ENCODE measurements at regions not wholly inside any gene's neighbourhood (a gene's known extent, or its start where the extent isn't known, plus 50 kb on each side); places are given as distances from the start of the nearest gene placed in this dataset.

GRCh38 chr13:110799246-110800236 is 86.0 kb downstream of the ING1 start:
- no peak overlapping the region for H3K27ac Mint-ChIP-seq
- peaks cover 38% of the 10 kb centered on the region for H3K27me3 Mint-ChIP-seq (ENCODE audit: low read depth)
- peak overlapping the region; percentile 42 for H3K4me3 Mint-ChIP-seq
- peaks cover 6% of the 10 kb centered on the region for H3K4me1 Mint-ChIP-seq (ENCODE audit: low read depth)
- peaks cover 3% of the 10 kb centered on the region for H3K36me3 Mint-ChIP-seq (ENCODE audit: low read depth)
- H3K9me3 Mint-ChIP-seq = no peaks in the 10 kb centered on the region

GRCh38 chr13:110801044-110801443 is 87.5 kb downstream of the ING1 start:
- H3K4me1 Mint-ChIP-seq (ENCODE audit: low read depth) = peaks cover 6% of the 10 kb centered on the region

GRCh38 chr13:110802260-110802659 is 88.8 kb downstream of the ING1 start:
- H3K4me1 Mint-ChIP-seq (ENCODE audit: low read depth) = peaks cover 6% of the 10 kb centered on the region
- no peak overlapping the region for H3K27ac Mint-ChIP-seq
- H3K9me3 Mint-ChIP-seq = no peaks in the 10 kb centered on the region
- H3K4me3 Mint-ChIP-seq = no peak overlapping the region
- no peaks in the 10 kb centered on the region for H3K36me3 Mint-ChIP-seq (ENCODE audit: low read depth)
- H3K27me3 Mint-ChIP-seq (ENCODE audit: low read depth) = peaks cover 42% of the 10 kb centered on the region

More at GRCh38 chr13:110801044-110801443, 87.5 kb downstream of the ING1 start:
- Mint-ChIP-seq H3K4me3 (no peak overlapping the region), H3K27me3 (ENCODE audit: low read depth) (peaks cover 47% of the 10 kb centered on the region), H3K9me3 (no peaks in the 10 kb centered on the region), H3K36me3 (ENCODE audit: low read depth) (no peaks in the 10 kb centered on the region), H3K27ac (no peak overlapping the region)

GRCh38 chr13:110806636-110807035 is 93.1 kb downstream of the ING1 start:
- no peaks in the 10 kb centered on the region for H3K9me3 Mint-ChIP-seq
- H3K4me3 Mint-ChIP-seq = no peak overlapping the region
- peaks cover 47% of the 10 kb centered on the region for H3K27me3 Mint-ChIP-seq (ENCODE audit: low read depth)
- H3K27ac Mint-ChIP-seq = no peak overlapping the region
- H3K4me1 Mint-ChIP-seq (ENCODE audit: low read depth) = no peaks in the 10 kb centered on the region
- H3K36me3 Mint-ChIP-seq (ENCODE audit: low read depth) = no peaks in the 10 kb centered on the region

GRCh38 chr13:110807546-110807945 is 94.0 kb downstream of the ING1 start:
- no peaks in the 10 kb centered on the region for H3K36me3 Mint-ChIP-seq (ENCODE audit: low read depth)

GRCh38 chr13:110808138-110808537 is 94.6 kb downstream of the ING1 start:
- H3K36me3 Mint-ChIP-seq (ENCODE audit: low read depth) = no peaks in the 10 kb centered on the region
- H3K27ac Mint-ChIP-seq = no peak overlapping the region
- no peaks in the 10 kb centered on the region for H3K9me3 Mint-ChIP-seq
- H3K4me3 Mint-ChIP-seq = no peak overlapping the region
- peaks cover 56% of the 10 kb centered on the region for H3K27me3 Mint-ChIP-seq (ENCODE audit: low read depth)
- H3K4me1 Mint-ChIP-seq (ENCODE audit: low read depth) = no peaks in the 10 kb centered on the region

More at GRCh38 chr13:110807546-110807945, 94.0 kb downstream of the ING1 start:
- H3K9me3 Mint-ChIP-seq = no peaks in the 10 kb centered on the region
- H3K4me3 Mint-ChIP-seq = no peak overlapping the region
- no peaks in the 10 kb centered on the region for H3K4me1 Mint-ChIP-seq (ENCODE audit: low read depth)
- H3K27ac Mint-ChIP-seq = no peak overlapping the region
- H3K27me3 Mint-ChIP-seq (ENCODE audit: low read depth) = peaks cover 54% of the 10 kb centered on the region

- Mint-ChIP-seq H3K27me3 (ENCODE audit: low read depth) (peaks cover 58% of the 10 kb centered on the region), H3K4me1 (ENCODE audit: low read depth) (no peaks in the 10 kb centered on the region), H3K4me3 (no peak overlapping the region), H3K27ac (no peak overlapping the region), H3K36me3 (ENCODE audit: low read depth) (no peaks in the 10 kb centered on the region), H3K9me3 (no peaks in the 10 kb centered on the region)
Observed at GRCh38 chr13:110809871-110810486, 96.5 kb downstream of the ING1 start.

- H3K36me3 Mint-ChIP-seq (ENCODE audit: low read depth) = no peaks in the 10 kb centered on the region
- H3K4me1 Mint-ChIP-seq (ENCODE audit: low read depth) = no peaks in the 10 kb centered on the region
- no peaks in the 10 kb centered on the region for H3K9me3 Mint-ChIP-seq
- H3K27me3 Mint-ChIP-seq (ENCODE audit: low read depth) = peaks cover 48% of the 10 kb centered on the region
- H3K27ac Mint-ChIP-seq = no peak overlapping the region
- H3K4me3 Mint-ChIP-seq = no peak overlapping the region
Observed at GRCh38 chr13:110811008-110811720, 97.7 kb downstream of the ING1 start.

GRCh38 chr13:110811771-110812120 is 98.2 kb downstream of the ING1 start:
- Mint-ChIP-seq H3K4me1 (ENCODE audit: low read depth) (no peaks in the 10 kb centered on the region), H3K9me3 (no peaks in the 10 kb centered on the region), H3K36me3 (ENCODE audit: low read depth) (no peaks in the 10 kb centered on the region), H3K4me3 (no peak overlapping the region), H3K27me3 (ENCODE audit: low read depth) (peaks cover 48% of the 10 kb centered on the region), H3K27ac (no peak overlapping the region)

GRCh38 chr13:110812121-110812868 is 98.8 kb downstream of the ING1 start:
- Mint-ChIP-seq H3K27ac (no peak overlapping the region), H3K27me3 (ENCODE audit: low read depth) (peaks cover 48% of the 10 kb centered on the region), H3K4me1 (ENCODE audit: low read depth) (no peaks in the 10 kb centered on the region), H3K36me3 (ENCODE audit: low read depth) (no peaks in the 10 kb centered on the region), H3K9me3 (no peaks in the 10 kb centered on the region), H3K4me3 (no peak overlapping the region)

GRCh38 chr13:110812869-110813645 is 99.6 kb downstream of the ING1 start:
- Mint-ChIP-seq H3K4me3 (no peak overlapping the region), H3K27ac (no peak overlapping the region), H3K9me3 (no peaks in the 10 kb centered on the region), H3K4me1 (ENCODE audit: low read depth) (no peaks in the 10 kb centered on the region), H3K27me3 (ENCODE audit: low read depth) (peaks cover 45% of the 10 kb centered on the region), H3K36me3 (ENCODE audit: low read depth) (no peaks in the 10 kb centered on the region)

GRCh38 chr13:110813646-110814624 is 100.4 kb downstream of the ING1 start:
- Mint-ChIP-seq H3K4me3 (no peak overlapping the region), H3K36me3 (ENCODE audit: low read depth) (no peaks in the 10 kb centered on the region), H3K4me1 (ENCODE audit: low read depth) (no peaks in the 10 kb centered on the region), H3K27ac (no peak overlapping the region), H3K9me3 (no peaks in the 10 kb centered on the region), H3K27me3 (ENCODE audit: low read depth) (peaks cover 38% of the 10 kb centered on the region)
